A673 (cell line): ENCODE measurements at regions not wholly inside any gene's neighbourhood (a gene's known extent, or its start where the extent isn't known, plus 50 kb on each side); places are given as distances from the start of the nearest gene placed in this dataset.

Experiments
- BruUV-seq: library from RNA; stranded (reverse); fragments of 400-500 nt; replicated peaks from 2 replicates; lab custom pipeline; 2021; lab: Mats Ljungman, UMichigan
- CTCF ChIA-PET: fragments of 300-600 bp; sonication (Branson Sonifier 250); formaldehyde crosslinking; loops from one replicate; lab custom pipeline; 2022; ENCODE audit warnings: antibody characterized with exemption; lab: Charles Lee
- POLR2A ChIA-PET: fragments of 300-600 bp; sonication (Branson Sonifier 250); formaldehyde crosslinking; loops from one replicate; lab custom pipeline; 2022; ENCODE audit warnings: antibody characterized with exemption; ENCODE audit not compliant: low non-redundant PET; lab: Charles Lee
- DNase-seq: peaks from one replicate; pipeline ENCODE4 v3.0.0-alpha.2; 2015; ENCODE audit warnings: low spot score
- H3K27ac ChIP-seq: fragments of 200-600 bp; sonication (generic); 2 replicates; pipeline ENCODE4 v1.5.1; 2016; ENCODE audit warnings: mixed run types, low read depth, mild to moderate bottlenecking, mixed read lengths, antibody characterized with exemption, low read length; ENCODE audit not compliant: poor library complexity, severe bottlenecking
- H3K27me3 ChIP-seq: fragments of 200-600 bp; sonication (generic); replicated peaks from 2 replicates; pipeline ENCODE4 v1.6.1; 2017; ENCODE audit warnings: mixed run types, low read depth, mild to moderate bottlenecking, mixed read lengths, antibody characterized with exemption, low read length; ENCODE audit not compliant: insufficient read depth, poor library complexity
- H3K36me3 ChIP-seq: fragments of 200-600 bp; sonication (generic); 2 replicates; pipeline ENCODE4 v1.6.1; 2016; ENCODE audit warnings: mixed run types, mild to moderate bottlenecking, mixed read lengths, antibody characterized with exemption, low read length; ENCODE audit not compliant: insufficient read depth, poor library complexity, severe bottlenecking
- H3K4me1 ChIP-seq: fragments of 200-600 bp; sonication (generic); 2 replicates; pipeline ENCODE4 v1.6.1; 2017; ENCODE audit warnings: mixed run types, mild to moderate bottlenecking, mixed read lengths, antibody characterized with exemption, low read length; ENCODE audit not compliant: insufficient read depth, poor library complexity, severe bottlenecking
- H3K4me3 ChIP-seq: fragments of 200-600 bp; sonication (generic); 2 replicates; pipeline ENCODE4 v1.5.1; 2016; ENCODE audit warnings: low read depth, mixed run types, mild to moderate bottlenecking, mixed read lengths, low read length; ENCODE audit not compliant: poor library complexity, severe bottlenecking
- H3K9me3 ChIP-seq: fragments of 200-600 bp; sonication (generic); 2 replicates; pipeline ENCODE4 v1.6.1; 2016; ENCODE audit warnings: mixed run types, low read depth, mild to moderate bottlenecking, mixed read lengths, antibody characterized with exemption, low read length; ENCODE audit not compliant: poor library complexity, severe bottlenecking
- EZH2 ChIP-seq: fragments of 200-600 bp; sonication (generic); IDR thresholded peaks from 2 replicates; pipeline ENCODE4 v1.6.1; 2017; ENCODE audit warnings: borderline replicate concordance, low read depth, mild to moderate bottlenecking, mixed read lengths, antibody characterized with exemption, low read length; ENCODE audit not compliant: poor library complexity, severe bottlenecking
- intact Hi-C: fragments of 100-400 bp; cut with micrococcal nuclease; formaldehyde crosslinking; loops from one replicate; pipeline ENCODE4 v1.10.0; 2022; ENCODE audit not compliant: unreplicated experiment
- TF ChIP-seq, protein P1 (sequence below): fragments of 300-800, 200-600 bp; sonication (generic); conservative IDR thresholded peaks from 2 replicates; pipeline ENCODE4 v1.5.1; 2017; ENCODE audit warnings: low read depth, mild to moderate bottlenecking, antibody characterized with exemption, low read length, moderate library complexity, mixed read lengths

DNA sequence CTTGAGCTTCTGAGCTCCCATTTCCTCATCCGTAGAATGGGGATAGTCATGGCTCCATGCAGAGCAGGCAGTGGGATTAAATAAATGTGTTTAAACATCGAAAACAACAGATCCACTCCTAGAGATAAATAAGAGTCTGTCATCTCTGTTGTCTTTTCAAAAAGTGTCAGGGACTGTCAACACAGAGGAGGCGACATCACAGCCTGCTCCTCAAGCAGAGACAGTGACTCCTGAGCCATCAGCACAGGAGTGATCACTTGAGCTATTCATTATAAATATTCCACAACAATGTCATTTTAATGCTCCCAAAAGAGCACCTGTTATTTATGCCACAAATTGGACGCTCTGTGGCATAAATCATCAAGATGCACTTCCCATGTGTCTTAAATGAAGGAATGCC, 605.6 kb upstream of the CDH5 start:
- Histone ChIP-seq H3K27ac (no peak overlapping the region), H3K9me3 (no peaks in the 10 kb centered on the region), H3K27me3 (no peaks in the 10 kb centered on the region), H3K4me1 (no peaks in the 10 kb centered on the region), H3K4me3 (no peak overlapping the region), H3K36me3 (no peaks in the 10 kb centered on the region)
- ChIA-PET POLR2A (interaction anchor here (0.6 kb wide), 1 partner anchor 96 kb away, joined by 4 read pairs; no protein-coding TSS in a partner anchor), CTCF (no interaction called here)
- intact Hi-C loops, result no loop called here
- BruUV-seq, result no TSS peak
- DNase-seq, result no peak
- no peak for TF ChIP-seq EZH2
- TF ChIP-seq, protein P1, sequence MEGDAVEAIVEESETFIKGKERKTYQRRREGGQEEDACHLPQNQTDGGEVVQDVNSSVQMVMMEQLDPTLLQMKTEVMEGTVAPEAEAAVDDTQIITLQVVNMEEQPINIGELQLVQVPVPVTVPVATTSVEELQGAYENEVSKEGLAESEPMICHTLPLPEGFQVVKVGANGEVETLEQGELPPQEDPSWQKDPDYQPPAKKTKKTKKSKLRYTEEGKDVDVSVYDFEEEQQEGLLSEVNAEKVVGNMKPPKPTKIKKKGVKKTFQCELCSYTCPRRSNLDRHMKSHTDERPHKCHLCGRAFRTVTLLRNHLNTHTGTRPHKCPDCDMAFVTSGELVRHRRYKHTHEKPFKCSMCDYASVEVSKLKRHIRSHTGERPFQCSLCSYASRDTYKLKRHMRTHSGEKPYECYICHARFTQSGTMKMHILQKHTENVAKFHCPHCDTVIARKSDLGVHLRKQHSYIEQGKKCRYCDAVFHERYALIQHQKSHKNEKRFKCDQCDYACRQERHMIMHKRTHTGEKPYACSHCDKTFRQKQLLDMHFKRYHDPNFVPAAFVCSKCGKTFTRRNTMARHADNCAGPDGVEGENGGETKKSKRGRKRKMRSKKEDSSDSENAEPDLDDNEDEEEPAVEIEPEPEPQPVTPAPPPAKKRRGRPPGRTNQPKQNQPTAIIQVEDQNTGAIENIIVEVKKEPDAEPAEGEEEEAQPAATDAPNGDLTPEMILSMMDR, result no peak

DNA sequence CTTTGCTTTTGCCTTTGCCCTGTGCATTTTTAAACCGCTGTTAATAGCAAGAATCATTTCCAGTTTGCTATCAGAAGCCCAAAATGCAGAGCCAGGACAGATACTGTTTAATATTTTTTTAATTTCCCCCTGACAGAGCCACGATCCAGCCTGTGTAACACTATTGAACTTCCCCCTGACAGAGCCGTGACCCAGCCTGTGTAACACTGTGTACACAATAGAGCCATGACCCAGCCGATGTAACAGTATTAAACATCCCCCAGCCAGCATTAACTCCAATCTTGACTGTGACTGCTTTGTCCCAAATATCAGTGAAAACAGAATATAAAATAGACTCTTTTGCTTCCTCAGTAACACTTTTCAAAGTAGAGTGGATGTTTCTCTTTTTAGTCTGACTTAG, 607.9 kb upstream of the CDH5 start:
- no peaks in the 10 kb centered on the region for H3K36me3 ChIP-seq
- H3K27me3 ChIP-seq, result no peaks in the 10 kb centered on the region
- POLR2A ChIA-PET, result no interaction called here
- CTCF ChIA-PET, result no interaction called here
- H3K4me3 ChIP-seq, result no peak overlapping the region
- intact Hi-C loops, result no loop called here
- DNase-seq, result no peak
- BruUV-seq, result no TSS peak
- no peaks in the 10 kb centered on the region for H3K4me1 ChIP-seq
- TF ChIP-seq, protein P1, result no peak
- no peak for TF ChIP-seq EZH2
- no peak overlapping the region for H3K27ac ChIP-seq
- H3K9me3 ChIP-seq, result no peaks in the 10 kb centered on the region

DNA sequence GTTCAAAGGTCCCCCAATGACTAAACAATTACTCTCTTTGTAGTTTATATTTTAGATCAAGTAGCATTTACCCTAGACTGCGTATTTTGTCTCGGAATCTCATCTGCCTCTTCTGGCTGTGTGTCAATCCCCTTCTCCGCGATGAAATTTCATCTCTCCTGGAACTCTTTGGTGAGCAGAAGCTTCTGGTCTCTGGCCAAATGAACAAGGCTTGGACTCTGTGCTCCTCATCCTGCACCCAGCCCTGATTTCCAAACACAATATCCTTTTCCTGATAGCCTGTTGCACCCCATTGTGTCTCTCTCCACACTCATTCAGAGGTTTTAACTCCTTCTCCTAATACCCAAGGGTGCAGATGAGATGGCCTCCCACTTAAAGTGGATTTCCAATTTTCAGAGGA, 609.4 kb upstream of the CDH5 start:
- Histone ChIP-seq H3K36me3 (no peaks in the 10 kb centered on the region), H3K4me3 (no peak overlapping the region), H3K27ac (no peak overlapping the region), H3K4me1 (peaks cover 6% of the 10 kb centered on the region), H3K27me3 (no peaks in the 10 kb centered on the region), H3K9me3 (no peaks in the 10 kb centered on the region)
- intact Hi-C loops, result no loop called here
- no peak for DNase-seq
- POLR2A ChIA-PET, result no interaction called here
- CTCF ChIA-PET, result no interaction called here
- BruUV-seq, result no TSS peak
- TF ChIP-seq, protein P1, result no peak
